ENCODE measurements at regions not wholly inside any gene's neighbourhood (a gene's known extent, or its start where the extent isn't known, plus 50 kb on each side); places are given as distances from the start of the nearest gene placed in this dataset.

- no peak for DNase-seq (ENCODE audit: low spot score in 2 of 2)
Observed at GRCh38 chr6:163811317-163811716, 396.8 kb downstream of the QKI start.

DNA sequence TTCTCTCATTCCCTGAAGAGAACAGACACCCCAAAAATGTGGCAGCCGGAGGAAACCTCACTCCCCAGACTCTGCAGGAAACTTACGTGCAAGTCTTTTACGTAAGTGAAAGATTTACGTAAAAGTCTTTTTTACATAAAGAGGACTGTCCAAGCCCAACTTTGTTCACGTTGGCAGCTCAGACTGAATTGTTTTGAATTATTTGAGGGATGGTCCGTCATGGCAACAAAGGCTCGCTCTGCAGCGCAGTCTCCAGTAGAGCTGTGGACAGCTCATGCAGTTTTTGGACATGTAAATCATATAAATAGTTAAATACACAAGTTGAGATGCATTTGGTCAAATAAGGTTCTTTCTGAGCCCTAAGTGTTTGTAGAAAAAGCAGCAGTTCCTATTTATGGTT, 394.8 kb downstream of the QKI start:
- Histone ChIP-seq H3K36me3 (no peaks in the 10 kb centered on the region), H3K9me3 (no peaks in the 10 kb centered on the region), H3K4me1 (peaks cover 0 to 5% (median 0%) of the 10 kb centered on the region in 4 donors), H3K27ac (no peak overlapping the region), H3K4me3 (no peak overlapping the region), H3K27me3 (no peaks in the 10 kb centered on the region)
- TF ChIP-seq EP300 (IDR thresholded peaks at IDR 0.05) = no peak
- no peak for TF ChIP-seq POLR2A (IDR thresholded peaks at IDR 0.05)
- TF ChIP-seq CTCF (IDR thresholded peaks at IDR 0.05) = no peak
- WGBS, 2 donors = 94% methylated on average over 8 of the region's 8 CpGs
- no peak for DNase-seq (ENCODE audit: low spot score in 2 of 2)

More at GRCh38 chr6:163811317-163811716, 396.8 kb downstream of the QKI start:
- peaks cover 0 to 12% (median 0%) of the 10 kb centered on the region in 4 donors for H3K4me1 ChIP-seq
- no peak overlapping the region for H3K4me3 ChIP-seq
- TF ChIP-seq EP300 (IDR thresholded peaks at IDR 0.05) = no peak
- no peak for TF ChIP-seq POLR2A (IDR thresholded peaks at IDR 0.05)
- no peak for TF ChIP-seq CTCF (IDR thresholded peaks at IDR 0.05)
- no peaks in the 10 kb centered on the region for H3K36me3 ChIP-seq
- no peaks in the 10 kb centered on the region for H3K27me3 ChIP-seq
- WGBS, 2 donors = 82 to 84% methylated on average over 1 of the region's 1 CpG
- no peaks in the 10 kb centered on the region for H3K9me3 ChIP-seq
- H3K27ac ChIP-seq = no peak overlapping the region

- Histone ChIP-seq H3K9me3 (no peaks in the 10 kb centered on the region), H3K4me1 (peaks cover 0 to under 1% (median 0%) of the 10 kb centered on the region in 4 donors), H3K36me3 (no peaks in the 10 kb centered on the region), H3K4me3 (no peak overlapping the region), H3K27me3 (no peaks in the 10 kb centered on the region), H3K27ac (no peak overlapping the region)
- DNase-seq (ENCODE audit: low spot score in 2 of 2) = no peak
- WGBS, 2 donors = 88 to 90% methylated on average over 5 of the region's 5 CpGs
- TF ChIP-seq CTCF (IDR thresholded peaks at IDR 0.05) (no peak), EP300 (IDR thresholded peaks at IDR 0.05) (no peak), POLR2A (IDR thresholded peaks at IDR 0.05) (no peak)
Observed at GRCh38 chr6:163808871-163809270, 394.4 kb downstream of the QKI start.

DNA sequence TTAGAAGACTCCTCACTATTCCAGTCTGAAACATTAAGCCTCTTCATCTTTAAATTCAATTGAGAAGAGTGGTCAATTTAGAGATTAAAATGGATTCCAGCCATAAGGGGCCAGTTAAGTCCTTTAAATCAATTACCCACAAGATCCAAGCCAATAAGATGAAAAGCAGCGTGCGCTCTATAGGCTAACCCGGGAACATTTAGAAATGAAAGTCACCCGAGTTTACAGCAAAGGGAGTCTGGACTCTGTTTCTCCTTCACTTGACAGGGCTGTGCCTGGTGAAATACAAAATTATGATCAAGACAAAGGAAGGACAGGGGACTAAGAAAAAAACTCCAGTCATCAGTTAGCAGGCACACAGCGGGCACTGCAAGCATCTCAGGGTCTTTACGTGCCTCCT, 393.7 kb downstream of the QKI start:
- no peaks in the 10 kb centered on the region for H3K9me3 ChIP-seq
- no peaks in the 10 kb centered on the region for H3K4me1 ChIP-seq
- no peak for DNase-seq (ENCODE audit: low spot score in 2 of 2)
- 90 to 92% methylated on average over 6 of the region's 6 CpGs for WGBS, 2 donors
- no peak overlapping the region for H3K4me3 ChIP-seq
- TF ChIP-seq POLR2A (IDR thresholded peaks at IDR 0.05) (no peak), EP300 (IDR thresholded peaks at IDR 0.05) (no peak), CTCF (IDR thresholded peaks at IDR 0.05) (no peak)
- H3K27ac ChIP-seq = no peak overlapping the region
- no peaks in the 10 kb centered on the region for H3K27me3 ChIP-seq
- no peaks in the 10 kb centered on the region for H3K36me3 ChIP-seq

DNA sequence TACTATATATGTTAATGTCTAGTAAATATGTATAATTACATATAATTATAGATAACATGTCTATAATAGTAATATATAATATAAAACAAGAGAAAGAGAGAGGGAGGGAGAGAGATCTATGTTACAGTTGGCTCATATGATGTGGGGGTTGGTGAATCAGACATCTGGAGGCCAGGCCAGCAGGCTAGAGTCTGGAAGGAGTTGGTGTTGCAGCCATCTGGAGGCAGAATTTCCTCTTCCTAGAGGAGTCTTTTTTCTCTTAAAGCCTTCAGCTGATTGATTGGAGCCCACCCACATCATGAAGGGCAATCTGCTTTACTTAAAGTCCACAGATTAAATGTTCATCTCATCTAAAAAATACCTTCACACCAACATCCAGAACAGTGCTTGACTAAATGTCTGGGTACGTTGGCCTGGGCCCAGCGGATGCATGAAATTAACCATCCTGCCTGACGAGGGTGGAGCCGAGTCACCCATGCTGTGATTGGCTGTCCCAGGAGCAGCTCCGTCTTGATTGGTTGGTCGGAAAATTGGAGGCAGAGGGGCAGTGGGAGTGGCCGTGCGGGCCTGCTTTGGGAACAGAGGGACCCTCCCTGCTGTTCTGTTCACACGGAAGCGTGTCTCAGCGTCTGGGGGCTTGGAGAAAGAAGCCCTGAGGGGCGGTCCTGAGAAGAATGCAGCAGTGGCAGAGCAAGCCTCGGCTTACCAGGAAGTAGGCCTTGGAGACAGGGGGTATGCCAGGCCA, 392.4 kb downstream of the QKI start:
- 92 to 94% methylated on average over 13 of the region's 13 CpGs for WGBS, 2 donors
- Histone ChIP-seq H3K4me3 (no peak overlapping the region), H3K9me3 (no peaks in the 10 kb centered on the region), H3K27ac (no peak overlapping the region), H3K27me3 (no peaks in the 10 kb centered on the region), H3K36me3 (no peaks in the 10 kb centered on the region), H3K4me1 (no peaks in the 10 kb centered on the region)
- no peak for DNase-seq (ENCODE audit: low spot score in 2 of 2)
- TF ChIP-seq POLR2A (IDR thresholded peaks at IDR 0.05) (no peak), CTCF (IDR thresholded peaks at IDR 0.05) (no peak), EP300 (IDR thresholded peaks at IDR 0.05) (no peak)

All from tibial nerve (tissue), 4 donors.